Heart right ventricle (tissue), 16 donors: ENCODE measurements at regions not wholly inside any gene's neighbourhood (a gene's known extent, or its start where the extent isn't known, plus 50 kb on each side); places are given as distances from the start of the nearest gene placed in this dataset.

Experiments
- ATAC-seq, 8 donors: fragments of 200-7000 bp; cut with Tn5 transposase; one replicate each; pipeline ENCODE4 v1.9.1; 2020; ENCODE audit warnings: mild to moderate bottlenecking in 8 of 8, moderate library complexity in 8 of 8, moderate number of reproducible peaks in 1 of 8
- DNase-seq, 2 donors: peaks; one replicate each; pipeline ENCODE4 v3.0.0-alpha.2; 2020
- H3K27ac ChIP-seq, 10 donors: fragments of 200-600 bp; sonication (generic) in 2 of 10; one replicate each; pipeline versions ENCODE4 v1.5.0 to v1.8.0; 2020 to 2022; ENCODE audit warnings: mild to moderate bottlenecking in 3 of 10
- H3K27me3 ChIP-seq, 7 donors: fragments of 200-600 bp; one replicate each; pipeline ENCODE4 v1.8.0; 2021 to 2022; ENCODE audit warnings: mild to moderate bottlenecking in 2 of 7
- H3K36me3 ChIP-seq, 9 donors: fragments of 200-600 bp; sonication (generic) in 1 of 9; one replicate each; pipeline versions ENCODE4 v1.5.0 to v1.8.0; 2020 to 2022; ENCODE audit warnings: mild to moderate bottlenecking in 2 of 9
- H3K4me1 ChIP-seq, 9 donors: fragments of 200-600 bp; sonication (generic) in 1 of 9; one replicate each; pipeline versions ENCODE4 v1.5.0 to v1.8.0; 2020 to 2022; ENCODE audit warnings: mild to moderate bottlenecking in 4 of 9
- H3K4me3 ChIP-seq, 10 donors: fragments of 200-600 bp; sonication (generic) in 2 of 10; one replicate each; pipeline versions ENCODE4 v1.5.0 to v1.8.0; 2020 to 2022; ENCODE audit warnings: mild to moderate bottlenecking in 7 of 10, moderate library complexity in 2 of 10
- H3K9me3 ChIP-seq, 11 donors: fragments of 200-600 bp in 10 of 11; sonication (generic) in 2 of 11; one replicate each; pipeline versions ENCODE4 v1.5.0 to v1.8.0; 2013 to 2022; ENCODE audit warnings: mild to moderate bottlenecking in 2 of 11, control low read depth in 1 of 11, moderate library complexity in 1 of 11
- CTCF ChIP-seq, 9 donors: fragments of 200-600 bp; sonication (generic) in 2 of 9; IDR thresholded peaks; one replicate each; pipeline versions ENCODE4 v1.5.0 to v1.8.0; 2021 to 2022; ENCODE audit warnings: antibody characterized with exemption in 9 of 9, mild to moderate bottlenecking in 5 of 9, moderate library complexity in 1 of 9
- WGBS, 2 donors: extraction: QIAGEN DNeasy Blood & Tissue Kit; methylation state at CpG; one replicate each; pipeline ENCODE4 v1.1.7; 2013; ENCODE audit warnings: inconsistent platforms in 1 of 2; 5-methylcytosine and 5-hydroxymethylcytosine counted together
- intact Hi-C, 10 donors: fragments of 100-400 bp; cut with DNase I; formaldehyde crosslinking; loops; one replicate each; pipeline versions ENCODE4 v1.11.1 to v1.14.2; 2022
- donor health status: Arrhythmogenic right ventricular cardiomyopathy.
- donor health status: ischemic (EF 13 %, LVEDD 7.1; RV severe dilation, severe dysfunction).
- donor health status: healthy with polysubstance abuse.
- donor health status: DM: no; HTN: yes; CAD: no.
- donor health status: DM: no; HTN: no; CAD: no.
- donor health status: ischemic (EF 25% LVEDD 6.9; RV normal size, moderate dysfunction).
- donor health status: ischemic (EF 25% LVEDD 5.7; RV mildly dilated, moderate dysfunction).
- donor health status: healthy.
- donor health status: DM: yes; HTN: yes; CAD: no.
- donor health status: Ischemic cardiomyopathy.
- donor health status: ischemic (EF 35%, LVEDD 5.7; RV mildly dilated, moderate dysfunction).
- donor health status: nonischemic (EF 11% LVEDD 7.7; RV severe dilation, severe dysfunction).
- donor health status: DM: yes; HTN: yes; CAD: no.
- donor health status: PGD.
- donor health status: ischemic (EF 29% LVEDD 5.4; RV normal size, mild dysfunction).
- donor health status: nonischemic (EF 23%, LVEDD 6.1; RV moderate dilation, normal function).

GRCh38 chr3:59519094-59519493 is 469.3 kb upstream of the CFAP20DC start:
- no peak overlapping the region for H3K4me3 ChIP-seq
- ATAC-seq (no peak), DNase-seq (no peak)
- intact Hi-C loops: no loop called here
- H3K9me3 ChIP-seq: no peaks in the 10 kb centered on the region
- no peak for TF ChIP-seq CTCF (IDR thresholded peaks at IDR 0.05)
- no peaks in the 10 kb centered on the region for H3K36me3 ChIP-seq
- no peaks in the 10 kb centered on the region for H3K4me1 ChIP-seq
- 69 to 79% methylated on average over 6 of the region's 6 CpGs for WGBS, 2 donors
- H3K27ac ChIP-seq: no peak overlapping the region
- peaks cover 0 to 5% (median 0%) of the 10 kb centered on the region in 7 donors for H3K27me3 ChIP-seq

- Histone ChIP-seq H3K4me1 (no peaks in the 10 kb centered on the region), H3K27ac (no peak overlapping the region), H3K9me3 (no peaks in the 10 kb centered on the region), H3K36me3 (no peaks in the 10 kb centered on the region), H3K4me3 (no peak overlapping the region), H3K27me3 (no peaks in the 10 kb centered on the region)
- WGBS, 2 donors: 69 to 81% methylated on average over 14 of the region's 14 CpGs
- TF ChIP-seq CTCF (IDR thresholded peaks at IDR 0.05): no peak
- DNase-seq (no peak), ATAC-seq (no peak)
- intact Hi-C loops: no loop called here
Observed at GRCh38 chr3:59518283-59519055, 468.6 kb upstream of the CFAP20DC start.

- Histone ChIP-seq H3K36me3 (no peaks in the 10 kb centered on the region), H3K4me3 (no peak overlapping the region), H3K4me1 (no peaks in the 10 kb centered on the region), H3K27me3 (no peaks in the 10 kb centered on the region), H3K9me3 (no peaks in the 10 kb centered on the region), H3K27ac (no peak overlapping the region)
- DNase-seq: no peak
- ATAC-seq: no peak
- 68 to 75% methylated on average over 4 of the region's 4 CpGs for WGBS, 2 donors
- no peak for TF ChIP-seq CTCF (IDR thresholded peaks at IDR 0.05)
- intact Hi-C loops: no loop called here
Observed at GRCh38 chr3:59517388-59517787, 467.6 kb upstream of the CFAP20DC start.

GRCh38 chr3:59515966-59516365 is 466.1 kb upstream of the CFAP20DC start:
- Histone ChIP-seq H3K27me3 (no peaks in the 10 kb centered on the region), H3K4me3 (no peak overlapping the region), H3K36me3 (no peaks in the 10 kb centered on the region), H3K4me1 (no peaks in the 10 kb centered on the region), H3K27ac (no peak overlapping the region), H3K9me3 (no peaks in the 10 kb centered on the region)
- no peak for ATAC-seq
- DNase-seq: no peak
- TF ChIP-seq CTCF (IDR thresholded peaks at IDR 0.05): no peak
- intact Hi-C loops: no loop called here
- 78 to 81% methylated on average over 3 of the region's 3 CpGs for WGBS, 2 donors
